Effector CD4-positive, alpha-beta T cell (primary cell): ENCODE measurements at regions not wholly inside any gene's neighbourhood (a gene's known extent, or its start where the extent isn't known, plus 50 kb on each side); places are given as distances from the start of the nearest gene placed in this dataset.

Experiments
- DNase-seq: peaks from one replicate; pipeline ENCODE4 v3.0.0-alpha.2; 2020

DNA sequence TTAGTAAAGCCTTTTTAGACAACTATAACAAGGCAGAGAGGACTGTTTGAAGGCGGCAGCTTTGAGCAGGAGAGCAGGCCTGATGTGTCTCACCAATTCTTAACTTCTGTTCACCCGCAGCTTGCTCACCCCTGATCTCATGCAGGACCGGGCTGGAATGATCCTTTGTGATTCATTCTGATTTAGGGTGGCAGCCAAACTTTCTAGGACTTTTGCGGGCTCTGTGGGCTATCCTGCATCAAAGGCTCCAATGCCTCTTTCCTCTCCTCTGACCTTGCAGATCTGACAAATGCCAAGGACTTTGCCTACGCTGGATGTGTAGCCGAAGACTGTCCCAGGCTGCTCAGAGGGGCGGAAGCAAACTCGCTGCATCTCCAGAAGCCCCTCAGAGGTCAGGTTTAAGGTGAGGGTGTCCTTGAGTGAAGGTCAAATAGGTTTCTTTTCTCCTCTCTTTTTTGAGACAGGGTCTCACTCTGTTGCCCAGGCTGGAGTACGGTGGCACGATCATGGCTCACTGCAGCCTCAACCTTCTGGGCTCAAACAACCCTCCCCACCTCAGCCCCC, 72.3 kb downstream of the VEGFA start:
- DNase-seq, result no peak

DNA sequence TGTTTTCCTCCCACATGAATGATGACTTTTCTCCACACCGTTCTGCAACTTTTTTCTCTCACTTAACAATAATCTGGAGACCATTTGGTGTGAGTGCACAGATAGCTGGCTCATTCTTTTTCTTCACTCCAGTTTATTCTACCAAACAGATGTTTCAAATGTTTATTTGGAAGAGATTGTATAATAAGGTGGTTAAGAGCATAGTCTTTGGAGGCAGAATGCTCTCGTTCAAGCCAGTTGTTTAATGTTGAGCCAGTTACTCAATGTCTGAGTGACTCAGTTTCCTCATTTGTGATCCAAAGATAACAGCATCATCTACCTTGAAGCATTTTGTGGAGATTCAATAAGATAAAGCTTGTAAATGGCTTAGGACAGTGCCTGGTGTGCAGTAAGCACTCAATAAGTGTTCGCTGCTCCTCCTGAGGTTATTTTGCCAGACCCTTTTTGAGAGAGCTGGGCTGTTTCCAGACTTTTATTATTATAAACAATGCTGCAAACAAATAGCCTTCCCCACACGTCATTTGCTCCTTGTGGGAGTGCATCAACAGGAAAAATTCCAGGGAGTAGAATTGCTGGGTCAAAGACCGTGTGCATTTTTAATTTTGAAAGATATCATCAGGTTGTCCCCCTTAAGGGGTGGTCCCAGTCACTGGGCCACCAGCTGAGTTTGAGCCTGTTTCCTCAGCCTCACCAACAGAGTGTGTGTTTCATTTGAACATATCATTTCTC, 70.6 kb downstream of the VEGFA start:
- no peak for DNase-seq

DNA sequence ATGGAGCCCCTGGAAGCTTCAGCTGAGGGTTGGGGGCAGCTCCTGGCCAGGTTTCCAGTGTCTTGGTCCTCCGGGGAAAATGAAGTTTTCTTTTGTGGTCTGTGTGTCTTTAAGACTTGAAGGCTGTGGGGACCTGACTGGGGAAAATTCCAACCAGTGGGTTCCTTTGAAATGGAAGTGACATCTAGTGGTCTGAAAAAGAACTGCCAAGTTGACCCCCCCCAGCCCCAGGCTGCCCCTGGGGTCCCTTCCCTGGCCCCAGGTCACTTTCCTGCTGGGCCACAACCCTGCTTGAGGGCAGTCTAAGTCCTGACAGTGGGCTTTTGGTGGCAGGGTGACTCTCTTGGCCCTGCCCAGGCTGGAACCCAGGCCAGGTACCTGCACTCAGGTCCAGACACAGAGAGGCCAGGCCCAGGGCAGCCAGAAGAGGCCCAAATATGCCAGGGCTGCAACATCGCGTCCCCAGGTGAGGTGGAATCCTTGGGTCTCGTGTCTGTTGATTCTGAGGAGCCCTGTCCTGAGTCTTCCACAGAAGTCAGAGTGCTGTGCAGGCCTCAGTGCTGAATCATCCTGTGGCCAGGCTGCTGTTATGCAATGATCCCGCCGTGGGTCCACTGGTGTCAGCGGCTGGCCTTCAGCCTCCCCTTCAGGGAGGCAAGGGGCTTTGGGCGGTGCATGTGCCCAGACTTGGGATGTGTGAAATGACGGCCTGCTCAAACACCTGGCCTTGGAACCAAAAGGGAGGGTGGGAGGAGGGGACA, 68.4 kb downstream of the VEGFA start:
- DNase-seq, result no peak

DNA sequence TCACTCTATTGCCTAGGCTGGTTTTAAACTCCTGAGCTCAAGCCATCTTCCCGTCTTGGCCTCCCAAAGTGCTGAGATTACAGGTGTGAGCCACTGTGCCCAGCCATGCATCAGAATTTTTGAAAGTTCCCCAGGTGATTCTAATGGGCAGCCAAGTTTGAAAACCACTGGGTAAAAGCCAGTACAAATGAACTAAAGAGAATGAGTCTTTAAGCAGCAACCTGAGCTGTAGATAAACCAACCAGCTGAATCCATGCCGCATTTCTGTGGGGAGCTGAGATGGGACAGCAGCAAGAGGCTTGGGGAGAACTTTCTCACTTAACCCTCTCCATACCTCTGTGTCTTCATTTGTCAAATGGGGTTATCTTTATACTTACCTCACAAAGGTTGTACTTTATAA, 67.5 kb downstream of the VEGFA start:
- DNase-seq, result no peak

DNA sequence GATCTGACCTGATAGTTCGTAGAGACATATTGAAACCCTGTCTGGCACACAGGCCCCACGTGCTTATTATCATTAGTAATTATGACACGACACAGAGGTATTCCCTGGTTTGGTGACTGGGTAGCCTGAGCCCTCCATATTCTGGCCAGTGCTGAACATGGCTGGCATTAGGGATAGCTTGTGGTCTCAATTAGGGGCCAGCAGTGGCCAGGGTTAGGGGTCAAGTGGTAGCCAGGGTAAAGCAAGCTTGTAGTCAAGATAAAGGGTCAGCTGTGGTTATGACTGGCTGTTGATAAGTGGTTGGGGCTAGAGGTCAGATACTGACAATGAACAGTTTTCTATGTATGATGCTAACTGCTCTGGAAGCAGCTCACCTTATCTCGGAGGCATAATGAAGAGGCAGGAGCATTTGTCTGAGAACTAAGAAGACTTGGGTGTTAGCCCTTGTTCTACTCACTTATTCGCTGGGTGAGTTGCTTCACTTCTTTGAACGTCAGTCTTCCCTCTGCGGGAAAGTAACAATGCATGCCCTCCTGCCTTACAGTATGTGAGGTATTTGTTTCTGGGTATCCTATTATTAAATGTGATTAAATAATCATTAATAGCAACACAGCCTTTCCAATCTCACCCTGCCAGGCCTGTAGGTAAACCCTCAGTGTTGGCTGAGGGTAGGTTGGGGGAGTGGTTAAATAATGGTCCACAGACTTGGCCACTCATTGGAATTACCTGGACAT, 66.7 kb downstream of the VEGFA start:
- DNase-seq, result no peak
